Mucosa of descending colon (tissue), 3 donors: ENCODE measurements at regions not wholly inside any gene's neighbourhood (a gene's known extent, or its start where the extent isn't known, plus 50 kb on each side); places are given as distances from the start of the nearest gene placed in this dataset.

Experiments used
- ATAC-seq: fragments of 200-7000 bp; cut with Tn5 transposase; one replicate; pipeline ENCODE4 v1.9.1; 2020; ENCODE audit warnings: mild to moderate bottlenecking, moderate library complexity
- DNase-seq, 3 donors: peaks; one replicate each; pipeline ENCODE4 v3.0.0-alpha.2; 2020
- H3K36me3 ChIP-seq: fragments of 200-600 bp; one replicate; pipeline ENCODE4 v1.8.0; 2021; ENCODE audit warnings: low read depth, mild to moderate bottlenecking
- H3K4me1 ChIP-seq: fragments of 200-600 bp; one replicate; pipeline ENCODE4 v1.8.0; 2021; ENCODE audit warnings: low read depth, mild to moderate bottlenecking
- H3K4me3 ChIP-seq: fragments of 200-600 bp; one replicate; pipeline ENCODE4 v1.8.0; 2021; ENCODE audit warnings: mild to moderate bottlenecking
- H3K9me3 ChIP-seq: fragments of 200-600 bp; one replicate; pipeline ENCODE4 v1.8.0; 2021; ENCODE audit warnings: mild to moderate bottlenecking
- intact Hi-C, 2 donors: fragments of 100-400 bp; cut with DNase I in 1 of 2; cut with micrococcal nuclease in 1 of 2; formaldehyde crosslinking; loops; one replicate each; pipeline versions ENCODE4 v1.11.0 to v1.11.1; 2022; cut with DNase I, micrococcal nuclease
- TF ChIP-seq, protein P1 (sequence below): fragments of 200-600 bp; IDR thresholded peaks from one replicate; pipeline ENCODE4 v1.8.0; 2022; ENCODE audit warnings: antibody characterized with exemption, mild to moderate bottlenecking
- donor health status: DM: no; HTN: no; CAD: no; lungs with moderate emphysema.
- donor health status: DM: no; HTN: no; CAD: no.
- donor health status: DM: no; HTN: yes; CAD: no.

DNA sequence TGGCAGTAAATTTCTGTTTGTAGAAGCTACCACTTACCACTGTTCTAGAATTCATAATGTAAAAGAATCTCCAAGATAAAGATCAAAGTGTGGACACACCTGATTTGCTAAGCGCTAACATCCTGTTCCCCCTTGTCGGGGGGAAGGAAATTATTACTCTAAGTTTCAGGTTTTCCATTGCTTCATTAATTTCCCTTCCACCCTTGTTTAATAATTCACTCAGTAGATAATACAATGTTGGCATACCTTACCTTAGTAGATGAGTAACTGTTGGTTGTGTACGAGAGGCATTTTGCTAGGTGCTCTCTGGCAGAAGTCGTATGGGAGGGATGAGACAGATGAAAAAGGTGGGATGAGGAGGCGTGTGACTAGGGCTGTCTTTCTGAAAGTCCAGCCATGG is 641.2 kb upstream of the ARRDC4 start:
- Histone ChIP-seq H3K36me3 (no peaks in the 10 kb centered on the region), H3K4me3 (no peak overlapping the region), H3K4me1 (no peaks in the 10 kb centered on the region), H3K9me3 (no peaks in the 10 kb centered on the region)
- intact Hi-C loops: no loop called here
- TF ChIP-seq, protein P1, sequence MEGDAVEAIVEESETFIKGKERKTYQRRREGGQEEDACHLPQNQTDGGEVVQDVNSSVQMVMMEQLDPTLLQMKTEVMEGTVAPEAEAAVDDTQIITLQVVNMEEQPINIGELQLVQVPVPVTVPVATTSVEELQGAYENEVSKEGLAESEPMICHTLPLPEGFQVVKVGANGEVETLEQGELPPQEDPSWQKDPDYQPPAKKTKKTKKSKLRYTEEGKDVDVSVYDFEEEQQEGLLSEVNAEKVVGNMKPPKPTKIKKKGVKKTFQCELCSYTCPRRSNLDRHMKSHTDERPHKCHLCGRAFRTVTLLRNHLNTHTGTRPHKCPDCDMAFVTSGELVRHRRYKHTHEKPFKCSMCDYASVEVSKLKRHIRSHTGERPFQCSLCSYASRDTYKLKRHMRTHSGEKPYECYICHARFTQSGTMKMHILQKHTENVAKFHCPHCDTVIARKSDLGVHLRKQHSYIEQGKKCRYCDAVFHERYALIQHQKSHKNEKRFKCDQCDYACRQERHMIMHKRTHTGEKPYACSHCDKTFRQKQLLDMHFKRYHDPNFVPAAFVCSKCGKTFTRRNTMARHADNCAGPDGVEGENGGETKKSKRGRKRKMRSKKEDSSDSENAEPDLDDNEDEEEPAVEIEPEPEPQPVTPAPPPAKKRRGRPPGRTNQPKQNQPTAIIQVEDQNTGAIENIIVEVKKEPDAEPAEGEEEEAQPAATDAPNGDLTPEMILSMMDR: no peak
- ATAC-seq (no peak), DNase-seq (no peak)

DNA sequence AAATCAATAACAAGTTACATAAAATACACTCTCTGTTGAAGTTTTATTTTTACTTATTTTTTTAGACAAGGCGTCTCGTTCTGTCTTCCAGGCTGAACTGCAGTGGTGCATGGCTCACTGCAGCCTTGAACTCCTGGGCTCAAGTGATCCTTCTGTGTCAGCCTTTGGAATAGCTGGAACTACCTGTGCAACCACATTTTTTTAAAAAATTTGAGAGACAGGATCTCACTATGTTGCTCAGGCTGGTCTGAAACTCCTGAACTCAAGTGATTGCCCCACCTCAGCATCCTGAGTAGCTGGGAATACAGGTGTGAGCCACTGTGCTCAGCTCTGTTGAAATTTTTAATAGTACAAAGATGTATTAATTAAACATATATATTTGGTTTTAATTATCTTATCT is 614.3 kb upstream of the ARRDC4 start:
- H3K9me3 ChIP-seq: no peaks in the 10 kb centered on the region
- no peak overlapping the region for H3K4me3 ChIP-seq
- no peak for DNase-seq
- ATAC-seq: no peak
- no peaks in the 10 kb centered on the region for H3K36me3 ChIP-seq
- TF ChIP-seq, protein P1: no peak
- intact Hi-C loops: no loop called here
- no peaks in the 10 kb centered on the region for H3K4me1 ChIP-seq

DNA sequence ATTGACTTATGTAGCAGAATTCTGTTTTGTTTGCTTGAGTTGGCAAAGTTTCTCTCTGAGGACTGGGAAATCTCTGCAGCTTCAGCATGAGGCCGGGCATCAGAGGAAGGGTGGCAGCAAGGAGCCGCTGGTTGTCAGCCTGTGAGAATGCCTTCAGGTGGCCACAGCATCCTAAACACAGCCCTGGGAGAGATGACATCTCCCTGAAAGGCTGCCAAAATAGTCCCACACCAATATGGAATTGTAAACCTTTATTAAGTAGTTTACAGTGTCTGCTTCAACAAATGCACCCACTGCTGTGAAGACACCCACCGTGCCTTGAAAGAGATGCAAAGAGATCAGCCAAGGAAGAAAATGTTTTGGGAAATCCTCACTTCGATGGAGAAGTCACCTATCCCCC is 609.7 kb upstream of the ARRDC4 start:
- H3K9me3 ChIP-seq: no peaks in the 10 kb centered on the region
- intact Hi-C loops: no loop called here
- H3K4me3 ChIP-seq: no peak overlapping the region
- DNase-seq (no peak), ATAC-seq (no peak)
- H3K36me3 ChIP-seq: no peaks in the 10 kb centered on the region
- TF ChIP-seq, protein P1: no peak
- no peaks in the 10 kb centered on the region for H3K4me1 ChIP-seq

DNA sequence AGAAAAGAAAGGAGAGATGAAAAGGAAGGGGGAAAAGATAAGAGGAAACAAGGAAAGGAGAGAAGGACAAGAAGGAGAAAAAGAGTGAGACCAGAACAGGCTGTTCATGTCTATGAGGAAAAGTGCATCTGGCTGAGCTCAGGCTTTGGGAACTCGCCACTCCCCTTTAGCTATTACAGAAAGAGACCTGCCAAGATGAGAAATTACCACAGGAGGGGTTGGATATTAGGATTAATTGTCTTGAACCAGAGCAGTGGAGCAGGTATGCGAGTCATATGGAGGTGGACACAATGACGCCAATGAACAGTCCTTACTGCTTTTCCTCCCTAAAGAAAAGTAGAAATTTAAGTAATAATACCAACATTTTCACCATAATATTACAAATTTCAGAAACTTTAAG is 577.0 kb upstream of the ARRDC4 start:
- TF ChIP-seq, protein P1: no peak
- Histone ChIP-seq H3K4me3 (no peak overlapping the region), H3K36me3 (no peaks in the 10 kb centered on the region), H3K4me1 (no peaks in the 10 kb centered on the region), H3K9me3 (no peaks in the 10 kb centered on the region)
- no peak for ATAC-seq
- intact Hi-C loops: no loop called here
- no peak for DNase-seq

DNA sequence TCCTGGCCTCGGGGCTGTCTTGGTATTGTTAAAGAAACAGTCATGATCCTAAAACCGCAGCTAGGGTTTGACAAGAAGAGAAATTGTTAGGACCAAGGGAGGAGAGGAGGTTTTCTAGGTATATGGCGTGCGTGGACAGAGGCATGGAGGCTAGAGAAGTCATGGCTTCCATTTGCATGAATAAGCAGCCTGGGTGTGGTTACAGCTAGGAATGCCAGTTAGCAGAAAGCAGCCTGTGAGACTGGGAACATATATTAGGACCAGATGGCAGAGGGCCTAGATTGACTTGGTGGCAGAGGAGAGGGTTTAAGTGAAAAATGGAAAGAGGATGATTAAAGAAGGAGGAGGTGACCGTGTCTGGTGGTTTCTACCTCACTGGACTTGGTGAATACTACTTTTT is 573.6 kb upstream of the ARRDC4 start:
- DNase-seq: no peak
- Histone ChIP-seq H3K9me3 (no peaks in the 10 kb centered on the region), H3K4me1 (no peaks in the 10 kb centered on the region), H3K36me3 (no peaks in the 10 kb centered on the region), H3K4me3 (no peak overlapping the region)
- ATAC-seq: no peak
- TF ChIP-seq, protein P1: no peak
- intact Hi-C loops: no loop called here

DNA sequence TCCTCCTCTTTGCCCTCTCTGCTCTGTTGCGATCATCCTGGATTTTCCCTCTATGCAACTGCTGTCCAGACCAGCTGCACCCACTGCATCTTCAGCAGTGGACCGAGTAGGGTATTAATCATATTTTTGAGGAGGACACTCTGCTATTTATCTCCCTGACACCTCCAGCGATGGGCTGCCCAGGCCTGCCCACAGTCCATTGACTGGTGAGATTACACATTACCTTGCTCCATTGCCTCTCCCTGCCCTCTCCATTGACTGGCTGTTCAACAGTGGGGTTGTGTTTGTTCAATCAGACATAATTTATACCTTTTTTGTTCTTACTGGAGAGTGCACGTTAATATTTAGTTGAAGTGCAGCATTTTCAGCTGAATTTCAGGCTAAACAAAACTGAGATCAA is 559.3 kb upstream of the ARRDC4 start:
- Histone ChIP-seq H3K36me3 (no peaks in the 10 kb centered on the region), H3K4me1 (no peaks in the 10 kb centered on the region), H3K4me3 (no peak overlapping the region), H3K9me3 (no peaks in the 10 kb centered on the region)
- DNase-seq (no peak), ATAC-seq (no peak)
- intact Hi-C loops: no loop called here
- TF ChIP-seq, protein P1: no peak
